HepG2 (cell line): ENCODE measurements at regions not wholly inside any gene's neighbourhood (a gene's known extent, or its start where the extent isn't known, plus 50 kb on each side); places are given as distances from the start of the nearest gene placed in this dataset.

Experiments
- CTCF ChIP-seq: sonication (generic); formaldehyde crosslinking; IDR thresholded peaks from 2 replicates; pipeline ENCODE4 v1.5.0; 2020; ENCODE audit warnings: mild to moderate bottlenecking, missing genetic modification reagents, moderate library complexity
- DNMT1 ChIP-seq: sonication (generic); formaldehyde crosslinking; IDR thresholded peaks from 2 replicates; pipeline ENCODE4 v1.5.1; 2020; ENCODE audit warnings: mild to moderate bottlenecking, missing genetic modification reagents
- KAT7 ChIP-seq: IDR thresholded peaks from 2 replicates; pipeline ENCODE4 v1.6.1; 2018; ENCODE audit warnings: borderline replicate concordance, missing compliant biosample characterization
- NFIC ChIP-seq: IDR thresholded peaks from 2 replicates; pipeline ENCODE4 v1.6.1; 2012; ENCODE audit warnings: mild to moderate bottlenecking, low read length, inconsistent platforms
- POLR2AphosphoS2 ChIP-seq: IDR thresholded peaks from 2 replicates; pipeline ENCODE4 v1.6.1; 2011; ENCODE audit warnings: low read depth, low read length, improper control_type of control experiment
- SMC3 ChIP-seq: IDR thresholded peaks from 2 replicates; pipeline ENCODE4 v1.6.1; 2011; ENCODE audit warnings: low read length, improper control_type of control experiment
- TAF15 ChIP-seq: fragments of 200-400 bp; formaldehyde crosslinking; IDR thresholded peaks from one replicate; pipeline ENCODE4 v1.6.1; 2018; ENCODE audit warnings: mild to moderate bottlenecking, low read depth, low read length; ENCODE audit not compliant: poor library complexity, severe bottlenecking
- USF2 ChIP-seq, 2 experiments: sonication (generic) in 1 of 2; formaldehyde crosslinking in 1 of 2; IDR thresholded peaks; 2 replicates each; pipeline versions ENCODE4 v1.5.1 to v1.6.1; 2011 to 2020; ENCODE audit warnings: borderline replicate concordance in 1 of 2, low read depth in 1 of 2, low read length in 1 of 2, mild to moderate bottlenecking in 1 of 2, missing genetic modification reagents in 1 of 2, moderate library complexity in 1 of 2
- ZNF232 ChIP-seq: sonication (generic); formaldehyde crosslinking; IDR thresholded peaks from 2 replicates; pipeline ENCODE4 v1.4.0; 2020; ENCODE audit warnings: missing genetic modification reagents, borderline replicate concordance
- ZNF747 ChIP-seq: sonication (generic); formaldehyde crosslinking; IDR thresholded peaks from 2 replicates; pipeline ENCODE4 v1.8.1; 2023; ENCODE audit warnings: missing genetic modification reagents, mild to moderate bottlenecking, borderline replicate concordance
- ZSCAN12 ChIP-seq: sonication (generic); formaldehyde crosslinking; IDR thresholded peaks from 2 replicates; pipeline ENCODE4 v1.9.0; 2021; ENCODE audit warnings: mild to moderate bottlenecking, missing genetic modification reagents

- TF ChIP-seq ZSCAN12 (CRISPR knock-in tag): no peak
- TF ChIP-seq USF2 (IDR thresholded peaks at IDR 0.05; ENCODE audit: low read depth, low read length): no peak
- no peak for TF ChIP-seq USF2 (CRISPR knock-in tag; IDR thresholded peaks at IDR 0.05; ENCODE audit: borderline replicate concordance)
- no peak for TF ChIP-seq NFIC
- no peak for TF ChIP-seq POLR2AphosphoS2
- TF ChIP-seq KAT7 (CRISPR knock-in tag): no peak
- TF ChIP-seq SMC3: no peak
- TF ChIP-seq ZNF747 (CRISPR knock-in tag): no peak
- TF ChIP-seq CTCF: no peak
- no peak for TF ChIP-seq TAF15
- TF ChIP-seq ZNF232: no peak
- no peak for TF ChIP-seq DNMT1 (CRISPR knock-in tag)
Measured at GRCh38 chr18:67337696-67338095, 178.8 kb downstream of the DSEL start.
